ENCODE measurements at regions not wholly inside any gene's neighbourhood (a gene's known extent, or its start where the extent isn't known, plus 50 kb on each side); places are given as distances from the start of the nearest gene placed in this dataset.

- no peak for TF ChIP-seq EZH2 (IDR thresholded peaks at IDR 0.05; ENCODE audit: insufficient read depth, poor library complexity, severe bottlenecking)
- no peak for TF ChIP-seq EZH2phosphoT487 (IDR thresholded peaks at IDR 0.05; ENCODE audit: insufficient read depth, low read depth)
Observed at GRCh38 chr3:44160818-44161217, 80.9 kb upstream of the TOPAZ1 start.

Data from GM23248 (cell line).